CD4-positive, alpha-beta memory T cell (primary cell): ENCODE measurements at regions not wholly inside any gene's neighbourhood (a gene's known extent, or its start where the extent isn't known, plus 50 kb on each side); places are given as distances from the start of the nearest gene placed in this dataset.
A peak's percentile ranks its signal among the peaks of the same experiment; 100 is the strongest.

ENCODE experiments used
- CTCF ChIA-PET: fragments of 350-600 bp; sonication (Branson Sonifier 250); formaldehyde crosslinking; loops from one replicate; lab custom pipeline; 2021; ENCODE audit warnings: inconsistent platforms; ENCODE audit not compliant: partially characterized antibody; lab: Charles Lee
- POLR2A ChIA-PET: fragments of 350-600 bp; sonication (Branson Sonifier 250); formaldehyde crosslinking; loops from one replicate; lab custom pipeline; 2021; ENCODE audit not compliant: partially characterized antibody; lab: Charles Lee
- DNase-seq, 5 donors: peaks; one replicate each; pipeline versions ENCODE4 v3.0.0 to v3.0.0-alpha.2; 2020 to 2022; ENCODE audit warnings: mixed read lengths in 1 of 5
- H3K27ac ChIP-seq: one replicate; pipeline ENCODE4 v1.7.0; 2013; ENCODE audit warnings: low read depth, low read length
- H3K27me3 ChIP-seq: 2 replicates; pipeline ENCODE4 v1.7.0; 2013; ENCODE audit warnings: mild to moderate bottlenecking, low read length, moderate library complexity; ENCODE audit not compliant: insufficient read depth
- H3K36me3 ChIP-seq: 2 replicates; pipeline ENCODE4 v1.7.0; 2013; ENCODE audit warnings: mild to moderate bottlenecking, low read length, moderate library complexity; ENCODE audit not compliant: insufficient read depth
- H3K4me1 ChIP-seq: 2 replicates; pipeline ENCODE4 v1.7.0; 2013; ENCODE audit warnings: mild to moderate bottlenecking, low read length, moderate library complexity; ENCODE audit not compliant: insufficient read depth
- H3K4me3 ChIP-seq, 2 donors: one replicate each; pipeline ENCODE4 v1.7.0; 2013; ENCODE audit warnings: low read length in 2 of 2, mild to moderate bottlenecking in 1 of 2
- H3K9me3 ChIP-seq, 2 donors: one replicate each; pipeline ENCODE4 v1.7.0; 2013; ENCODE audit warnings: low read length in 2 of 2, control low read depth in 1 of 2; ENCODE audit not compliant: control insufficient read depth in 1 of 2
- H3K27ac Mint-ChIP-seq, 7 donors: one replicate each; pipeline ENCODE4 v1.8.0; 2020 to 2021; ENCODE audit warnings: mixed read lengths in 7 of 7, mild to moderate bottlenecking in 6 of 7, inconsistent platforms in 3 of 7, moderate library complexity in 3 of 7
- H3K27me3 Mint-ChIP-seq, 2 donors: one replicate each; pipeline ENCODE4 v1.8.0; 2020 to 2021; ENCODE audit warnings: mixed read lengths in 2 of 2
- H3K36me3 Mint-ChIP-seq, 2 donors: one replicate each; pipeline ENCODE4 v1.8.0; 2020 to 2021; ENCODE audit warnings: mixed read lengths in 2 of 2, inconsistent platforms in 1 of 2, mild to moderate bottlenecking in 1 of 2
- H3K4me1 Mint-ChIP-seq, 4 donors: one replicate each; pipeline ENCODE4 v1.8.0; 2020 to 2021; ENCODE audit warnings: mixed read lengths in 4 of 4, mild to moderate bottlenecking in 1 of 4
- H3K4me3 Mint-ChIP-seq, 8 donors: one replicate each; pipeline ENCODE4 v1.8.0; 2020 to 2021; ENCODE audit warnings: mixed read lengths in 8 of 8, mild to moderate bottlenecking in 7 of 8, moderate library complexity in 6 of 8, inconsistent platforms in 3 of 8
- H3K9me3 Mint-ChIP-seq, 8 donors: one replicate each; pipeline ENCODE4 v1.8.0; 2020 to 2021; ENCODE audit warnings: mixed read lengths in 8 of 8, mild to moderate bottlenecking in 5 of 8, inconsistent platforms in 3 of 8, moderate library complexity in 1 of 8
- intact Hi-C: fragments of 100-400 bp; cut with micrococcal nuclease; formaldehyde crosslinking; loops from one replicate; pipeline ENCODE4 v1.15.1; 2023

DNA sequence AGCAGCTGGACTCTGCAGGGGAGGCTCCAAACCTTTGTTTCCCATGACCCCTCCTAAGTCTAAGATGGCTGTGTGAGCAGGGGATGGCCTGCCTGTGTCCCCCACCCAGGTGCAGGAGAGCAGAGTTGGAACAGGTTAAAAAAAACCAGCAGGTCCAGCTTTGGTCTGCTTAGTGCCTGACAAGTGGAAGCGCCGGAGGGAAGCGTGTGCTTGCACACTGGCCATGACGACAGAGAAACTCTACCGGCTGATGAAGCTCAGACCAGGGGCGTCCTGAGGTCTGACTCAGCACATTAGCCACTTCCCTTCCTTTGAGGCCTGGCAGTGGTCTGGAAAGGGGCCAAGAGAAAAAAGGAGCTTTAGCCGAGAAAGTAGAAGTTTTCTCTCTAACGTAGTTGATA lies 280.1 kb downstream of the VRK1 start:
- ChIA-PET CTCF (no interaction called here), POLR2A (no interaction called here)
- H3K4me1 ChIP-seq = peaks cover 9% of the 10 kb centered on the region
- H3K9me3 ChIP-seq = no peaks in the 10 kb centered on the region
- Mint-ChIP-seq H3K27ac (peak overlapping the region in 2 of 7 donors; percentile 38 to 77), H3K4me3 (peak overlapping the region in 7 of 8 donors; percentile 6 to 66 (median 27)), H3K36me3 (no peaks in the 10 kb centered on the region), H3K27me3 (peaks cover 1 to 6% of the 10 kb centered on the region in 2 donors), H3K9me3 (peaks cover 0 to 3% (median 0%) of the 10 kb centered on the region in 8 donors), H3K4me1 (peaks cover 6 to 18% (median 11%) of the 10 kb centered on the region in 4 donors)
- H3K27me3 ChIP-seq = no peaks in the 10 kb centered on the region
- intact Hi-C loops = no loop called here
- H3K36me3 ChIP-seq = no peaks in the 10 kb centered on the region
- no peak overlapping the region for H3K4me3 ChIP-seq
- peak in 3 of 5 donors; percentile 8 to 26 (median 18) for DNase-seq
- no peak overlapping the region for H3K27ac ChIP-seq

DNA sequence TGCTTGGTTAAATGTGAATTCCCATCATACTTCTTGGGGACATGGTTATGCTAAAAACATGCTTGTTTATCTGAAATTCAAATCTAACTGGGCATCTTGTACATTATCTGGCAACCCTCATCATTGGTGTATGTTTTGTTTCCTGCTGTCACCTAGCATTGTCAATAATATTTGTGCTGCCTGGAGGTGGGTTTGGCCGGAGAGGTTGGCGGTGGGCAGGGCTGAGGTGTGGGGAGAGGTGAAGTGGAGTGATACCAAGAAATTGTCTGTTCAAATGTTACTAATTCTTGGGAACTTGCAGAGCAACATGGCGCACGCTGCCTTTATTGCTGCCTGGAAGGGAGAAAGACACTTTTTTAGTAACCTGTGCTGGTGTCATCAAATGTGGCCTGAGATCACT lies 280.5 kb downstream of the VRK1 start:
- peak in 1 of 5 donors; percentile 6 for DNase-seq
- Histone ChIP-seq H3K9me3 (no peaks in the 10 kb centered on the region), H3K27ac (no peak overlapping the region), H3K36me3 (no peaks in the 10 kb centered on the region), H3K4me3 (peak overlapping the region in 1 of 2 donors; percentile 10), H3K4me1 (peaks cover 9% of the 10 kb centered on the region), H3K27me3 (no peaks in the 10 kb centered on the region)
- ChIA-PET CTCF (no interaction called here), POLR2A (no interaction called here)
- Mint-ChIP-seq H3K27me3 (peaks cover 1 to 6% of the 10 kb centered on the region in 2 donors), H3K4me1 (peaks cover 6 to 18% (median 11%) of the 10 kb centered on the region in 4 donors), H3K27ac (peak overlapping the region in 2 of 7 donors; percentile 44 to 77), H3K4me3 (peak overlapping the region in 6 of 8 donors; percentile 6 to 66 (median 41)), H3K36me3 (no peaks in the 10 kb centered on the region), H3K9me3 (peaks cover 0 to 3% (median 0%) of the 10 kb centered on the region in 8 donors)
- intact Hi-C loops = no loop called here

DNA sequence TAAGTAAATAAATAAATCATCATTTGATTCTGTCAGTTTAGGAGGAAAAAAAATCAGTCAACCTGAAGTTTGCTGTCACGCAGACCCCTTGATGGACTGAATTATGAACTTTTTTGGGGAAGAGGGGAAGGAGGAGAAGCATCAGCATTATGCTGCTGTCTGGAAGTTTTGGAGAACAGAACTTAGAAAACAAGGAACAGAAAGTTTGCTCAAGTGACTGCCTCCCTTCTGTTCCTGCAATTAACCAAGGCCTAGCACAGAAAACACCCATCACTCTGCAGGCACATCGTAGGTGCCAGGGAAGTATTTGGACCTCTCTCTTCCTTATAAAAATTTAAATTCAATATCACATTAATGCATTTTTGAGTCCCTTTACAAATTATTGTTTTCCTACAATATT lies 283.8 kb downstream of the VRK1 start:
- H3K4me3 ChIP-seq = no peak overlapping the region
- peaks cover 9% of the 10 kb centered on the region for H3K4me1 ChIP-seq
- H3K36me3 ChIP-seq = no peaks in the 10 kb centered on the region
- H3K9me3 ChIP-seq = no peaks in the 10 kb centered on the region
- peaks cover 0 to 18% (median 7%) of the 10 kb centered on the region in 8 donors for H3K9me3 Mint-ChIP-seq
- peaks cover 6 to 18% (median 11%) of the 10 kb centered on the region in 4 donors for H3K4me1 Mint-ChIP-seq
- H3K36me3 Mint-ChIP-seq = no peaks in the 10 kb centered on the region
- H3K27ac ChIP-seq = no peak overlapping the region
- POLR2A ChIA-PET = no interaction called here
- DNase-seq = no peak
- intact Hi-C loops = no loop called here
- CTCF ChIA-PET = no interaction called here
- H3K27me3 Mint-ChIP-seq = peaks cover 4 to 9% of the 10 kb centered on the region in 2 donors
- no peak overlapping the region for H3K4me3 Mint-ChIP-seq
- H3K27ac Mint-ChIP-seq = no peak overlapping the region
- H3K27me3 ChIP-seq = no peaks in the 10 kb centered on the region

DNA sequence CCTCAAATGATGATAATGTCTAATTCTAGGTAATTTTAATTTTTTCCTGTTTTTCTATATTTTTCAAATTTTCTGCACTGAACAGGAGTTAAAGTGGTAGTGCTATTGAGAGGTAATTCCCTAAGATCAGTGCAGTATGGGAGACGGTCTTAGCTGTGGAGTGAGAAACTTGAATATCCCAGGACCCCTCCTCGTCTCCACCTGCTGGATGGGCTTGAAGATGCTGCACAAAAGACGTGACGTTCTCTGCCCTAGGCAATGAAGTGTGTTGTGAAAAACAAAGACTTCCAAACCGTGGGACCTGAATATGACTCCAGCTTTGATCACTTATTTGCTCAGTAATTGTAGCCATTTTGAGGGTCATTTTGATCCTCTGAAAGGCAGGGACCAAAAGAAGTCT lies 298.1 kb downstream of the VRK1 start:
- no peak overlapping the region for H3K27ac ChIP-seq
- H3K36me3 Mint-ChIP-seq = no peaks in the 10 kb centered on the region
- H3K27me3 ChIP-seq = no peaks in the 10 kb centered on the region
- H3K4me1 ChIP-seq = no peaks in the 10 kb centered on the region
- no peaks in the 10 kb centered on the region for H3K9me3 Mint-ChIP-seq
- CTCF ChIA-PET = no interaction called here
- intact Hi-C loops = no loop called here
- no peak overlapping the region for H3K4me3 Mint-ChIP-seq
- no peaks in the 10 kb centered on the region for H3K36me3 ChIP-seq
- H3K4me3 ChIP-seq = no peak overlapping the region
- POLR2A ChIA-PET = no interaction called here
- no peaks in the 10 kb centered on the region for H3K4me1 Mint-ChIP-seq
- DNase-seq = no peak
- H3K27me3 Mint-ChIP-seq = peaks cover 0 to 3% of the 10 kb centered on the region in 2 donors
- H3K9me3 ChIP-seq = no peaks in the 10 kb centered on the region
- no peak overlapping the region for H3K27ac Mint-ChIP-seq

DNA sequence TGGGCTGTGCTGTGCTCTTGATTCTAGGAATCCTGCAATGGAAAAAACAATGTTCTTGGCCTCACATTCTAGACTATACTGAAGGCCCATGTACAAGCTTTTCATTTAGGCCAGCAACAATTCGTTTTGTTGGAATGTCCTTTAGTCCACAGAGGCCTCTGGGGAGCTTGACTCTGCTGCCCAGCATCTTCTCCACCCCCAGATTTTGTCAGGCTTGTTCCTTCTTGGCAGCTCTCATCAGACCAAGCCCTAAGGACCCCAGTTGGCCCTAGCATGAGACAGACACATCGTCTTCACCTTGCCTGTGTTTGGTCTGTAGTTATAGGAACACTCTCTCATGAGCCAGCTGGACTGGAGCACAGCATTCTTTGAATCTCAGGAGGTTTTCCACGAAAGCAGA lies 300.1 kb downstream of the VRK1 start:
- no peaks in the 10 kb centered on the region for H3K27me3 ChIP-seq
- no peak overlapping the region for H3K27ac ChIP-seq
- H3K27ac Mint-ChIP-seq = no peak overlapping the region
- H3K4me3 Mint-ChIP-seq = no peak overlapping the region
- H3K36me3 ChIP-seq = no peaks in the 10 kb centered on the region
- intact Hi-C loops = no loop called here
- CTCF ChIA-PET = no interaction called here
- no peak overlapping the region for H3K4me3 ChIP-seq
- H3K27me3 Mint-ChIP-seq = peaks cover 0 to 3% of the 10 kb centered on the region in 2 donors
- no peaks in the 10 kb centered on the region for H3K9me3 ChIP-seq
- DNase-seq = no peak
- no peaks in the 10 kb centered on the region for H3K36me3 Mint-ChIP-seq
- H3K4me1 ChIP-seq = no peaks in the 10 kb centered on the region
- H3K4me1 Mint-ChIP-seq = no peaks in the 10 kb centered on the region
- no peaks in the 10 kb centered on the region for H3K9me3 Mint-ChIP-seq
- POLR2A ChIA-PET = no interaction called here

DNA sequence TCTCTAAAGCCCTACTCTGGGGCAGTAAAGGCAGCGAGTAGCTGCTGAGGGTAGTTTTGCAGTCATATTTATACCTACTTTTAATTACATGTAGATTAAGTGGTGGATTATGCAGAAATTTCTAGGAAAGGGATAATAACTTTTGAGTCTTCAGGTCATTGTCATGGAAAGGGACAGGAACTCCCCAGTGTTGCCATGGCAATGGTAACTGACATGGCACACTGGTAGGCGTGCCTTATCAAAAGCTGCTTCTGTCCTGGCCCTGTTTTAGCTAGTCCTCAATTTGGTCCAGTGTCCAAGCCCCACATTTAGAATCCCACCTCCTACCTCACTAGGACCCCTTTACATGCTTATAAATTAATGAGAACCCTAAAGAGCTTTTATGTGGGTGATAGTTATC lies 303.1 kb downstream of the VRK1 start:
- no peaks in the 10 kb centered on the region for H3K9me3 Mint-ChIP-seq
- Histone ChIP-seq H3K36me3 (no peaks in the 10 kb centered on the region), H3K27ac (no peak overlapping the region), H3K27me3 (no peaks in the 10 kb centered on the region), H3K4me1 (no peaks in the 10 kb centered on the region), H3K9me3 (no peaks in the 10 kb centered on the region), H3K4me3 (no peak overlapping the region)
- peaks cover 3 to 4% of the 10 kb centered on the region in 2 donors for H3K27me3 Mint-ChIP-seq
- CTCF ChIA-PET = no interaction called here
- DNase-seq = no peak
- intact Hi-C loops = no loop called here
- no peak overlapping the region for H3K27ac Mint-ChIP-seq
- no peaks in the 10 kb centered on the region for H3K4me1 Mint-ChIP-seq
- no peak overlapping the region for H3K4me3 Mint-ChIP-seq
- H3K36me3 Mint-ChIP-seq = no peaks in the 10 kb centered on the region
- POLR2A ChIA-PET = no interaction called here

DNA sequence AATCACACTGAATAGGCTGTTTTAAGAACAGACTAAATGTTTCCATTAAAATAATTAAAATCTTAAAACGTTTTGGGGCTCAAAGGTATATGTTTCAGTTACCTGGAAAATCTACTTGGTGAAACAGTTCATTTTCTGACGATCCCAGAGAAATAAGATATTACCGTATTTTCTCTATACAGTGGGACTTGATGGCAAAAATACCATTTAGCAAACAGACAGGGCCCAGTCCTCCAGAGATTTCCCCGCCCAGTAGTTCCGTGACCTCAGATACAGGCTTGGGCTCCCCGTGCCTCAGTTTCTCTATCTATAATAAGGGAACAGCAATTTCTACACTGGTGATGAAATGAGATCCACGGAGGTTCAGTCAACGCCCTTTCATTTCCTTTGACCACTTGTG lies 304.4 kb downstream of the VRK1 start:
- POLR2A ChIA-PET = no interaction called here
- peaks cover 3 to 8% of the 10 kb centered on the region in 2 donors for H3K27me3 Mint-ChIP-seq

More for the DNA sequence above, 304.4 kb downstream of the VRK1 start:
- no peak overlapping the region for H3K4me3 ChIP-seq
- no peaks in the 10 kb centered on the region for H3K4me1 ChIP-seq
- Mint-ChIP-seq H3K4me1 (no peaks in the 10 kb centered on the region), H3K4me3 (no peak overlapping the region), H3K36me3 (no peaks in the 10 kb centered on the region), H3K27ac (no peak overlapping the region), H3K9me3 (no peaks in the 10 kb centered on the region)
- no peak for DNase-seq
- CTCF ChIA-PET = no interaction called here
- H3K36me3 ChIP-seq = no peaks in the 10 kb centered on the region
- intact Hi-C loops = no loop called here
- no peaks in the 10 kb centered on the region for H3K27me3 ChIP-seq
- no peaks in the 10 kb centered on the region for H3K9me3 ChIP-seq
- no peak overlapping the region for H3K27ac ChIP-seq
